ENCODE measurements at regions not wholly inside any gene's neighbourhood (a gene's known extent, or its start where the extent isn't known, plus 50 kb on each side); places are given as distances from the start of the nearest gene placed in this dataset.

DNA sequence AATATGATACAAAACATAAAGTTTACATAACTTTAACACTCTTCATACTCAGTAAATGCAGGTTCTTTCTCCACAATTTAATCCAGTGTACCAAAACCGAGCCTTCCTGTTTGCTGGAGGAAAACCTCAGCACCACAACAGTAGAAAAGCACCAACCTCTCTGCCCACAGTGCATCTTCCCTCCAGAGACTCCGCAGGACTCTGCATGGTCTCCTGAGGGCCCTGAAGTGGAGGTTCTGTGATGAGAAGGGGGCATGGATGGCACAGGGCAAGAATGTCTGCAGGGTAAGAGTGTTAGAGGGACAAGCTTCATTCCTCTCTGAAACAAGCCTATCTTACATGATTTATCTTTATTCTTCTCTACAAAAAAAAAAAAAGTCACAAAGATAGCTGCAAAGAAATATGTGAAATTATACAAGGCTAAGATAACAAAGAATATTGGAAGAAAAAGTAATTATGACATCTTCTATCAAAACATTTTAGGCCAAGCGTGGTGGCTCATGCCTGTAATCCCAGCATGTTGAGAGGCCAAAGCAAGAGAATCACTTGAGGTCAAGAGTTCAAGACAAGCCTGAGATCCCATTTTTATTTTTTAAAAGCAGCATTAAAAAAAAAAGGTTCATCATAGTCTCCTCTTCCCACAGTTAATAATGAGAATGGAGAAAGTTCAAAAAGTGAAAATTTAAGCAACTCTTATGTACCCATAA is 102.0 kb downstream of the VPREB1 start:
- H2AFZ ChIP-seq (ENCODE audit: low read length), result no peak overlapping the region
- TF ChIP-seq, protein P1, sequence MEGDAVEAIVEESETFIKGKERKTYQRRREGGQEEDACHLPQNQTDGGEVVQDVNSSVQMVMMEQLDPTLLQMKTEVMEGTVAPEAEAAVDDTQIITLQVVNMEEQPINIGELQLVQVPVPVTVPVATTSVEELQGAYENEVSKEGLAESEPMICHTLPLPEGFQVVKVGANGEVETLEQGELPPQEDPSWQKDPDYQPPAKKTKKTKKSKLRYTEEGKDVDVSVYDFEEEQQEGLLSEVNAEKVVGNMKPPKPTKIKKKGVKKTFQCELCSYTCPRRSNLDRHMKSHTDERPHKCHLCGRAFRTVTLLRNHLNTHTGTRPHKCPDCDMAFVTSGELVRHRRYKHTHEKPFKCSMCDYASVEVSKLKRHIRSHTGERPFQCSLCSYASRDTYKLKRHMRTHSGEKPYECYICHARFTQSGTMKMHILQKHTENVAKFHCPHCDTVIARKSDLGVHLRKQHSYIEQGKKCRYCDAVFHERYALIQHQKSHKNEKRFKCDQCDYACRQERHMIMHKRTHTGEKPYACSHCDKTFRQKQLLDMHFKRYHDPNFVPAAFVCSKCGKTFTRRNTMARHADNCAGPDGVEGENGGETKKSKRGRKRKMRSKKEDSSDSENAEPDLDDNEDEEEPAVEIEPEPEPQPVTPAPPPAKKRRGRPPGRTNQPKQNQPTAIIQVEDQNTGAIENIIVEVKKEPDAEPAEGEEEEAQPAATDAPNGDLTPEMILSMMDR (conservative IDR thresholded peaks at IDR 0.05 in 1 of 2, IDR thresholded peaks at IDR 0.05 in 1 of 2; ENCODE audit: low read depth in 1 of 2, low read length in 2 of 2), result no peak
- TF ChIP-seq EZH2 (IDR thresholded peaks at IDR 0.05; ENCODE audit: low read length, missing control alignments), result no peak
- no peak overlapping the region for H3K4me3 ChIP-seq (replicated peaks in 1 of 4; ENCODE audit: control extremely low read depth in 1 of 4, insufficient read depth in 1 of 4, low read depth in 3 of 4, low read length in 4 of 4)
- no peaks in the 10 kb centered on the region for H4K20me1 ChIP-seq (ENCODE audit: control insufficient read depth, extremely low read depth, insufficient read depth, low read length)
- H3K9ac ChIP-seq (ENCODE audit: insufficient read depth, low read length), result no peak overlapping the region
- H3K36me3 ChIP-seq (ENCODE audit: control insufficient read depth, insufficient read depth, low read length), result no peaks in the 10 kb centered on the region
- no peaks in the 10 kb centered on the region for H3K4me1 ChIP-seq (ENCODE audit: control insufficient read depth, extremely low read depth, insufficient read depth, low read length)
- DNase-seq (ENCODE audit: low read depth in 2 of 2), result no peak
- H3K79me2 ChIP-seq (ENCODE audit: control insufficient read depth, insufficient read depth, low read length), result no peaks in the 10 kb centered on the region
- no peak overlapping the region for H3K4me2 ChIP-seq (ENCODE audit: extremely low read depth, insufficient read depth, low read length)
- H3K9me3 ChIP-seq (ENCODE audit: control insufficient read depth, insufficient read depth, low read depth, low read length), result no peaks in the 10 kb centered on the region
- H3K27ac ChIP-seq (ENCODE audit: insufficient read depth, low read length), result no peak overlapping the region
- no peaks in the 10 kb centered on the region for H3K27me3 ChIP-seq (ENCODE audit: control insufficient read depth, insufficient read depth, low read length)

DNA sequence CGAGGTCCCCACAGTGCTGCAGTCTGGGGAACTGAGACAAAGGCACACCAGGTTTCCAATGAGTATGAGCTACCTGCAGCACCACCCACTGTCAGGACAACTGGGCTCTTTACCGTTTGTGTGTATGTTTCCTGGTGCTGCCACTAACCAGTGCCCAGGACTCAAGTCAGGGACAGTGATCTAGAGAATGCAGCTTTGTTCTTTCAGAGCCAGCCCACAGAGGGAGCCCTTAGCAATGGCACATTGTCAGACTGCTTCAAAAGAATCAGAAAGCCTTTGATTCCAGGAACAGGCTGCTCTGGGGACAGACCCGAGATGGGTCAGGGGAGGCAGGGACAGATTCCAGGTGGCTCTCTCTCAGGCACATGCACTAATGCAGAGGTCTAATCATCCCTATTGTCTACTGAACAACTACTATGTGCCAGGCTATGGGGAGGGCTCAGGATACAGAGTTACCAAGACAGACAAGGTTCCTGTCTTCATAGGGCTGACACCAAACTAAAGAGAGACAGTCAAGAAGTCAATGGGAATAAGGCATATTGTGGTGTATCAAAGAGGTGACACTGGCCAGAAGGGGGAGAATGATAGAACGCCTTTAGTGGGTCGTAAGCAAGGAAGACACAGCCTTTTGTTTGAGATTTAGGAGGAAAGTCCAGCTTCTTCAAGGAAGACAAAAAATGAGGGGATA is 103.7 kb downstream of the VPREB1 start:
- Histone ChIP-seq H4K20me1 (ENCODE audit: control insufficient read depth, extremely low read depth, insufficient read depth, low read length) (no peaks in the 10 kb centered on the region), H3K4me1 (ENCODE audit: control insufficient read depth, extremely low read depth, insufficient read depth, low read length) (no peaks in the 10 kb centered on the region), H3K36me3 (ENCODE audit: control insufficient read depth, insufficient read depth, low read length) (no peaks in the 10 kb centered on the region), H3K4me2 (ENCODE audit: extremely low read depth, insufficient read depth, low read length) (no peak overlapping the region), H3K79me2 (ENCODE audit: control insufficient read depth, insufficient read depth, low read length) (no peaks in the 10 kb centered on the region), H3K9ac (ENCODE audit: insufficient read depth, low read length) (no peak overlapping the region), H3K4me3 (replicated peaks in 1 of 4; ENCODE audit: control extremely low read depth in 1 of 4, insufficient read depth in 1 of 4, low read depth in 3 of 4, low read length in 4 of 4) (no peak overlapping the region), H3K27ac (ENCODE audit: insufficient read depth, low read length) (no peak overlapping the region), H3K27me3 (ENCODE audit: control insufficient read depth, insufficient read depth, low read length) (no peaks in the 10 kb centered on the region), H2AFZ (ENCODE audit: low read length) (no peak overlapping the region), H3K9me3 (ENCODE audit: control insufficient read depth, insufficient read depth, low read depth, low read length) (no peaks in the 10 kb centered on the region)
- no peak for DNase-seq (ENCODE audit: low read depth in 2 of 2)
- TF ChIP-seq EZH2 (IDR thresholded peaks at IDR 0.05; ENCODE audit: low read length, missing control alignments), result no peak
- TF ChIP-seq, protein P1 (conservative IDR thresholded peaks at IDR 0.05 in 1 of 2, IDR thresholded peaks at IDR 0.05 in 1 of 2; ENCODE audit: low read depth in 1 of 2, low read length in 2 of 2), result no peak

DNA sequence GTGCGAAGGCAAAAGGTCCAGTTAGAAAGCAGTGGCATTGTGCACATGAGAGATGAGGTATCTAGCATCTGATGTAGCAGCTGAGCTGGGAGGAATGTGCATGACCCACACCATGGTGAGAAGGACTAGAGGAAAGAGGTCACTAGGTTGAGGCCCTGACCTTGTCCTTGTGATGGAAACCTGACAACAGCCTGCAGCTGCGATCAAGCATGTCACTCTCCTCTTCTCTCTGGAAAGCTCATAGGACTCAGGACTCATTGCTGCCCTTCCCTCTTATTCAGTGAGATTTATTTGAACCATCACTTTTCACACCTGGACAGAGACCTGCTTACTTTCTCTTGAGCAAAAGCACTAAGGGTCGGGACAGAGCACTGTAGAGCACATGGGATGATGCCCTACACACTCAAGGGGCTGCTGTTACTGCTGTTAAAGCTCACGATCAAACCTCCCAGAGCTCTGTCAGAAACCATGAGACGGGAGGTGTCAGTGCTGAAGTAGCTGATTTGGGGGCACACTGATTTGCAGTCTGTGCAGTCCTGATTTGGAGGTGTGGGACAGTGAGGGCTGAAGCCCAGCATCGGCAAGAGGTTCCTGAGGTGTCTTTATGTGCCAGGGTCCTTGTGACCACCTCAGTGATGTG is 104.3 kb downstream of the VPREB1 start:
- Histone ChIP-seq H4K20me1 (ENCODE audit: control insufficient read depth, extremely low read depth, insufficient read depth, low read length) (no peaks in the 10 kb centered on the region), H3K27me3 (ENCODE audit: control insufficient read depth, insufficient read depth, low read length) (no peaks in the 10 kb centered on the region), H3K9ac (ENCODE audit: insufficient read depth, low read length) (no peak overlapping the region), H3K9me3 (ENCODE audit: control insufficient read depth, insufficient read depth, low read depth, low read length) (no peaks in the 10 kb centered on the region), H3K79me2 (ENCODE audit: control insufficient read depth, insufficient read depth, low read length) (no peaks in the 10 kb centered on the region), H3K4me2 (ENCODE audit: extremely low read depth, insufficient read depth, low read length) (no peak overlapping the region), H3K27ac (ENCODE audit: insufficient read depth, low read length) (no peak overlapping the region), H3K4me3 (replicated peaks in 1 of 4; ENCODE audit: control extremely low read depth in 1 of 4, insufficient read depth in 1 of 4, low read depth in 3 of 4, low read length in 4 of 4) (no peak overlapping the region), H3K36me3 (ENCODE audit: control insufficient read depth, insufficient read depth, low read length) (no peaks in the 10 kb centered on the region), H3K4me1 (ENCODE audit: control insufficient read depth, extremely low read depth, insufficient read depth, low read length) (no peaks in the 10 kb centered on the region), H2AFZ (ENCODE audit: low read length) (no peak overlapping the region)
- no peak for DNase-seq (ENCODE audit: low read depth in 2 of 2)
- TF ChIP-seq, protein P1 (conservative IDR thresholded peaks at IDR 0.05 in 1 of 2, IDR thresholded peaks at IDR 0.05 in 1 of 2; ENCODE audit: low read depth in 1 of 2, low read length in 2 of 2), result no peak
- no peak for TF ChIP-seq EZH2 (IDR thresholded peaks at IDR 0.05; ENCODE audit: low read length, missing control alignments)

Data from fibroblast of lung (primary cell).